H9 (cell line): ENCODE measurements at regions not wholly inside any gene's neighbourhood (a gene's known extent, or its start where the extent isn't known, plus 50 kb on each side); places are given as distances from the start of the nearest gene placed in this dataset.

ENCODE experiments used
- DNase-seq: peaks from one replicate; pipeline ENCODE4 v3.0.0-alpha.2; 2017
- H2AFZ ChIP-seq: one replicate; pipeline ENCODE4 v1.6.1; 2013; ENCODE audit warnings: mild to moderate bottlenecking, low read length, control low read depth, moderate library complexity
- H2AK5ac ChIP-seq: 2 replicates; pipeline ENCODE4 v1.6.1; 2013; ENCODE audit warnings: low read length, control low read depth, mixed read lengths; ENCODE audit not compliant: insufficient read length
- H2BK120ac ChIP-seq: one replicate; pipeline ENCODE4 v1.6.1; 2013; ENCODE audit warnings: low read depth, mild to moderate bottlenecking, low read length, control low read depth, inconsistent platforms; ENCODE audit not compliant: poor library complexity, severe bottlenecking
- H2BK12ac ChIP-seq: 2 replicates; pipeline ENCODE4 v1.6.1; 2013; ENCODE audit warnings: low read length, control low read depth, mixed read lengths, low read depth; ENCODE audit not compliant: insufficient read length
- H2BK15ac ChIP-seq: 2 replicates; pipeline ENCODE4 v1.6.1; 2013; ENCODE audit warnings: low read depth, low read length, control low read depth
- H2BK20ac ChIP-seq: one replicate; pipeline ENCODE4 v1.6.1; 2013; ENCODE audit warnings: low read depth, mild to moderate bottlenecking, low read length, control low read depth, inconsistent platforms; ENCODE audit not compliant: poor library complexity, severe bottlenecking
- H2BK5ac ChIP-seq: 2 replicates; pipeline ENCODE4 v1.6.1; 2013; ENCODE audit warnings: low read length, control low read depth, mixed read lengths; ENCODE audit not compliant: insufficient read length
- H3K14ac ChIP-seq: 2 replicates; pipeline ENCODE4 v1.6.1; 2013; ENCODE audit warnings: low read length, control low read depth; ENCODE audit not compliant: insufficient read depth
- H3K18ac ChIP-seq: 2 replicates; pipeline ENCODE4 v1.6.1; 2013; ENCODE audit warnings: low read depth, mild to moderate bottlenecking, mixed read lengths, low read length, control low read depth; ENCODE audit not compliant: insufficient read length
- H3K23ac ChIP-seq: 2 replicates; pipeline ENCODE4 v1.6.1; 2013; ENCODE audit warnings: low read length, control low read depth, mixed read lengths, low read depth; ENCODE audit not compliant: insufficient read length
- H3K23me2 ChIP-seq: 2 replicates; pipeline ENCODE4 v1.6.1; 2013; ENCODE audit warnings: low read depth, mild to moderate bottlenecking, mixed read lengths, low read length, control low read depth; ENCODE audit not compliant: insufficient read length, poor library complexity, severe bottlenecking
- H3K27ac ChIP-seq: 2 replicates; pipeline ENCODE4 v1.5.1; 2013; ENCODE audit warnings: low read length, control low read depth, mixed read lengths, low read depth; ENCODE audit not compliant: insufficient read length
- H3K27me3 ChIP-seq: 2 replicates; pipeline ENCODE4 v1.6.1; 2013; ENCODE audit warnings: low read length, control low read depth, inconsistent platforms; ENCODE audit not compliant: insufficient read depth
- H3K4ac ChIP-seq: 2 replicates; pipeline ENCODE4 v1.6.1; 2013; ENCODE audit warnings: low read depth, mild to moderate bottlenecking, control low read depth, inconsistent platforms, low read length, moderate library complexity
- H3K4me1 ChIP-seq: 2 replicates; pipeline ENCODE4 v1.6.1; 2013; ENCODE audit warnings: low read length, control low read depth, inconsistent platforms; ENCODE audit not compliant: insufficient read depth
- H3K4me2 ChIP-seq: 2 replicates; pipeline ENCODE4 v1.6.1; 2013; ENCODE audit warnings: low read length, control low read depth, mixed read lengths; ENCODE audit not compliant: insufficient read length, insufficient read depth
- H3K56ac ChIP-seq: 2 replicates; pipeline ENCODE4 v1.6.1; 2013; ENCODE audit warnings: low read depth, mild to moderate bottlenecking, mixed read lengths, low read length, control low read depth; ENCODE audit not compliant: insufficient read length
- H3K79me1 ChIP-seq: 2 replicates; pipeline ENCODE4 v1.6.1; 2013; ENCODE audit warnings: low read depth, mild to moderate bottlenecking, moderate library complexity, low read length, control low read depth, inconsistent platforms; ENCODE audit not compliant: insufficient read depth, poor library complexity, severe bottlenecking
- H3K79me2 ChIP-seq: 2 replicates; pipeline ENCODE4 v1.6.1; 2013; ENCODE audit warnings: low read length, control low read depth, inconsistent platforms; ENCODE audit not compliant: insufficient read depth
- H3K9ac ChIP-seq: 2 replicates; pipeline ENCODE4 v1.6.1; 2013; ENCODE audit warnings: low read length, control low read depth, mixed read lengths; ENCODE audit not compliant: insufficient read length; ENCODE audit errors: extremely low read depth
- H3K9me3 ChIP-seq: one replicate; pipeline ENCODE4 v1.6.1; 2013; ENCODE audit warnings: low read depth, low read length, inconsistent platforms; ENCODE audit not compliant: control insufficient read depth
- H3T11ph ChIP-seq: one replicate; pipeline ENCODE4 v1.6.1; 2013; ENCODE audit warnings: mild to moderate bottlenecking, low read length, control low read depth, inconsistent platforms
- H4K20me1 ChIP-seq: one replicate; pipeline ENCODE4 v1.6.1; 2013; ENCODE audit not compliant: control insufficient read depth, insufficient read length, insufficient read depth
- H4K5ac ChIP-seq: 2 replicates; pipeline ENCODE4 v1.6.1; 2013; ENCODE audit warnings: low read depth, mild to moderate bottlenecking, mixed read lengths, low read length, control low read depth; ENCODE audit not compliant: insufficient read length
- H4K8ac ChIP-seq: replicated peaks from 2 replicates; pipeline ENCODE4 v1.6.1; 2013; ENCODE audit warnings: low read length, control low read depth, mixed read lengths, low read depth; ENCODE audit not compliant: insufficient read length
- H4K91ac ChIP-seq: 2 replicates; pipeline ENCODE4 v1.6.1; 2013; ENCODE audit warnings: low read depth, mild to moderate bottlenecking, moderate library complexity, mixed read lengths, low read length, control low read depth; ENCODE audit not compliant: insufficient read length
- H3K27ac Mint-ChIP-seq, 3 experiments: 2 replicates in 2 of 3; 3 replicates in 1 of 3; pipeline ENCODE4 v1.8.0; 2020 to 2021; ENCODE audit warnings: mixed read lengths in 3 of 3, mild to moderate bottlenecking in 1 of 3, moderate library complexity in 1 of 3
- H3K27me3 Mint-ChIP-seq: 2 replicates; pipeline ENCODE4 v1.8.0; 2021; ENCODE audit warnings: low read depth, mild to moderate bottlenecking, moderate library complexity, mixed read lengths
- H3K36me3 Mint-ChIP-seq, 3 experiments: 2 replicates in 2 of 3; 3 replicates in 1 of 3; pipeline ENCODE4 v1.8.0; 2020 to 2021; ENCODE audit warnings: low read depth in 3 of 3, mixed read lengths in 3 of 3; ENCODE audit not compliant: insufficient read depth in 1 of 3
- H3K4me1 Mint-ChIP-seq, 2 experiments: 2 replicates each; pipeline ENCODE4 v1.8.0; 2020; ENCODE audit warnings: mixed read lengths in 2 of 2
- H3K4me3 Mint-ChIP-seq, 2 experiments: 2 replicates in 1 of 2; 3 replicates in 1 of 2; pipeline ENCODE4 v1.8.0; 2020 to 2021; ENCODE audit warnings: mild to moderate bottlenecking in 2 of 2, mixed read lengths in 2 of 2, moderate library complexity in 1 of 2
- H3K9me3 Mint-ChIP-seq, 2 experiments: 2 replicates in 1 of 2; 3 replicates in 1 of 2; pipeline ENCODE4 v1.8.0; 2020; ENCODE audit warnings: mild to moderate bottlenecking in 2 of 2, mixed read lengths in 2 of 2, moderate library complexity in 1 of 2
- CTCF ChIP-seq: fragments of 200-600 bp; sonication (generic); conservative IDR thresholded peaks from 3 replicates; pipeline ENCODE4 v1.8.0; 2021; ENCODE audit warnings: antibody characterized with exemption, mild to moderate bottlenecking
- WGBS: extraction: QIAGEN DNeasy Blood & Tissue Kit; methylation state at CpG from one replicate; pipeline ENCODE4 v1.1.7; 2013; ENCODE audit warnings: missing lambda C conversion rate, low lambda C conversion rate, mixed read lengths; ENCODE audit not compliant: insufficient read length; ENCODE audit errors: extremely low coverage; 5-methylcytosine and 5-hydroxymethylcytosine counted together

GRCh38 chr6:19690325-19691075 lies 146.7 kb upstream of the ID4 start:
- Histone ChIP-seq H2BK120ac (no peak overlapping the region), H2AK5ac (peak overlapping the region; percentile 52), H2BK12ac (no peak overlapping the region), H3K23me2 (peaks cover 11% of the 10 kb centered on the region), H4K5ac (no peak overlapping the region), H3K4ac (no peak overlapping the region), H3K14ac (no peak overlapping the region), H2BK5ac (peak overlapping the region; percentile 22), H3K27ac (peak overlapping the region; percentile 88), H3K79me1 (no peaks in the 10 kb centered on the region), H4K20me1 (no peaks in the 10 kb centered on the region), H3K4me2 (peak overlapping the region; percentile 90), H3K9ac (no peak overlapping the region), H4K91ac (no peak overlapping the region), H3K23ac (no peak overlapping the region), H3K79me2 (no peaks in the 10 kb centered on the region), H3T11ph (no peak overlapping the region), H4K8ac (no peak overlapping the region), H3K18ac (no peak overlapping the region), H2AFZ (no peak overlapping the region), H2BK15ac (no peak overlapping the region), H2BK20ac (no peak overlapping the region), H3K9me3 (no peaks in the 10 kb centered on the region), H3K27me3 (no peaks in the 10 kb centered on the region; the same call in 1 of the 2 replicates), H3K4me1 (peaks cover 10% of the 10 kb centered on the region; the same call in 1 of the 2 replicates), H3K56ac (no peak overlapping the region)
- no CpG with 5 or more reads among the region's 6 CpGs for WGBS
- H3K4me3 Mint-ChIP-seq, result peak overlapping the region; percentile 62 to 77
- H3K36me3 Mint-ChIP-seq, result peaks cover 0 to 15% (median 0%) of the 10 kb centered on the region in 3 experiments; a peak in 1 of 7 replicates
- no peaks in the 10 kb centered on the region for H3K27me3 Mint-ChIP-seq
- H3K27ac Mint-ChIP-seq, result peak overlapping the region; percentile 90 to 100 (median 99)
- no peak for TF ChIP-seq CTCF
- no peak for DNase-seq
- H3K4me1 Mint-ChIP-seq, result peaks cover 44 to 45% of the 10 kb centered on the region in 2 experiments
- H3K9me3 Mint-ChIP-seq, result peaks cover 0 to 2% of the 10 kb centered on the region in 2 experiments; a peak in 3 of 5 replicates
